Caki2 (cell line): ENCODE measurements at regions not wholly inside any gene's neighbourhood (a gene's known extent, or its start where the extent isn't known, plus 50 kb on each side); places are given as distances from the start of the nearest gene placed in this dataset.
"Not testable (repeated sequence)": the region's sequence is repeated elsewhere in the genome, so short reads cannot be mapped to it uniquely, and the experiment has no call there.

ENCODE experiments used
- DNase-seq: peaks from one replicate; pipeline ENCODE4 v3.0.0-alpha.2; 2015; ENCODE audit warnings: low read depth
- in situ Hi-C: cut with HindIII; loops from 2 replicates; pipeline ENCODE4 v1.10.0; 2016; ENCODE audit warnings: low sequenced_read_pairs, low pct_unique_long_range_greater_than_20kb, mixed read lengths

- in situ Hi-C loops, DNase-seq: not testable (repeated sequence)
Measured at GRCh38 chr10:32177594-32177993, 121.4 kb upstream of the KIF5B start.

DNA sequence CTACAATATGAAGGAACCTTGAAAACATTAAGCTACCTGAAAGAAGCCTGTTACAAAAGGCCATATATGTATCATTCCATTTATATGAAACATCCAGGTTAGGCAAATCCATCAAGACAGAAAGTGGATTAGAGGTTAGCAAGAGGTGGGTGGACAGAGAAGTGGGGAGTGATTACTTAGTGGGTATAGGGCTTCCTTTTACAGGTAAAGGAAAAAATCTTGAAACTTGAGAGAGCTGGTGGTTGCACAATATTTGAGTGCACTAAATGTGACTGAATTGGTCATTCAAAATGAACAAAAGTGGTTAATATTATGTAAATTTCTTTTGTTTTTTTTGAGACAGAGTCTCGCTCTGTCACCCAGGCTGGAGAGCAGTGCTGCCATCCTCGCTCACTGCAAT lies 119.4 kb upstream of the KIF5B start:
- DNase-seq = no peak
- in situ Hi-C loops = no loop called here

DNA sequence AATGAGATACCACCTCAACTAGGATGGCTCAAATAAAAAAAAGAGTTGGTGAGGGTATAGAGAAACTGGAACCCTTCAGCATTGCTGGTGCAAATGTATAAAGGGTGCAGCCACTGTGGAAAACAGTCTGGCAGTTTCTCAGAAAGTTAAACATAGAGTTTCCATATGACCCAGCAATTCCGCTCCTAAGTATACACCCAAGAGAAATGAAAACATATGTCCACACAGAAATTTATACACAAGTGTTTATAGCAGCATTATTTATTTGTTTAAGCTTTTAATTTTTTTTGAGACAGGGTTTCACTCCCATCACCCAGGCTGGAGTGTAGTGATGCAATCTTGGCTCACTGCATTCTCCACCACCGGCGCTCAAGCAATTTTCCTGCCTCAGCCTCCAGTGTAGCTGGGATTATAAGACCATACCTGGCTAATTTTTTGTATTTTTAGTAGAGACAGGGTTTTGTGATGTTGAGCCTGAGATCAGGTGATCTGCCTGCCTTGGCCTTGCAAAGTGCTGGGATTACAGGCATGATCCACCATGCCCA lies 118.2 kb upstream of the KIF5B start:
- no peak for DNase-seq
- in situ Hi-C loops = no loop called here

DNA sequence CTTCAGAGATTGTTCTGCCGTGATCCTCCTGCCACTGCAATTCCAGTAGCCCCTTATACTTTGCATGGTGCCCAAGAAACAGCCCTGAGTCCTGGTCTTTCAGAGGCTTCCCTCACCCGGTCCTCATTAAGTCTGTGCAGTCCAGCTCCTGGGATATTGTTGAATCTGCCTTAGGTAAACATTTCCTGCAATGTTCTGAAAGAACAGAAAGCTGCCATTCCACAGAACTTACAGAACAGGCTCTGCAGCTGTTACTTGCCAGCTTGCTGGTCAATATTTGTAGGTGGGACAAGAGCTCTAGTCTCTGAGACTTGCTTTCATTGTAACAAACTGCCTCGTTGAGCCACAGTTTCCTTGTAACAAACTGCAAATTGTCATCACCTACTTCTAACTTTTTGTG lies 115.0 kb upstream of the KIF5B start:
- in situ Hi-C loops = no loop called here
- DNase-seq = no peak

- in situ Hi-C loops = no loop called here
- no peak for DNase-seq
Measured at GRCh38 chr10:32169556-32169955, 113.3 kb upstream of the KIF5B start.

DNA sequence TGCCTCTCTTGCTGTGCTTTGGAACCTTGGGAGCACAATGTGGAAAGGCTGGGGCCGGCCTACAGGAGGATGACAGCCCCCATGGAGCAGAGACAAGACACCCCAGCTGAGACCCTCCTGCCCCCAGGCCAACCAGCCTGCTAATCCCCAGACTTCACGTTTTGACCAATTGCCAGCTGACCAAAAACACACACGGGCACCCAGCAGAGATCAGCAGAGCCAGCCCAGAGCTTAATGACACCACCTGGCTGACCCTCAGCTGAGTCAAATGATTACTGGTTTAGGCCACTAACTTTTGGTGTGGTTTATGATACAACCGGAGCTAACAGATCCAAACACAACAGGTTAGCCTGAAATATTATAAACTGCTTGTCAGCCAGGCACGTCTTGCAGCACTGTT lies 111.2 kb upstream of the KIF5B start:
- no peak for DNase-seq
- in situ Hi-C loops = no loop called here

DNA sequence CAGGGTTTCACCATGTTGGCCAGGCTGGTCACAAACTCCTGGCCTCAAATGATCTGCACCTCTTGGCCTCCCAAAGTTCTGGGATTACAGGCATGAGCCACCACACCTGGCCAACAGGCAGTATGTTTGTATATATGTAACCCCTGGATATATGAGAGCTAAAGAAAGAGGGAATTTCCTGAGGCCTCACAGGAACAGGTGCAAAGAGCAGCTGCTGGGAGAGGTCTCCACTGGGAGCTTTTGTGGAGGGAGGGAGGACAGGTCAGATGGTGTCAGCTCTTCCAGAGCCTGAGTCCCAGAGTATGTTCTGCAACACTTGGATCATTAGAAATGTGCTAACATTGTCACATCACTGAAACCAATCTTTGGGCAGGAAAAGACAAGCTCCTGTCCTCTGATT lies 110.1 kb upstream of the KIF5B start:
- DNase-seq = no peak
- in situ Hi-C loops = no loop called here

- in situ Hi-C loops = no loop called here
Measured at GRCh38 chr10:32163762-32164148, 107.5 kb upstream of the KIF5B start.

GRCh38 chr10:32163071-32163761 lies 107.0 kb upstream of the KIF5B start:
- in situ Hi-C loops = no loop called here
- DNase-seq = no peak

More at GRCh38 chr10:32163762-32164148, 107.5 kb upstream of the KIF5B start:
- DNase-seq = no peak

GRCh38 chr10:32161586-32161985 lies 105.4 kb upstream of the KIF5B start:
- in situ Hi-C loops = no loop called here
- no peak for DNase-seq

DNA sequence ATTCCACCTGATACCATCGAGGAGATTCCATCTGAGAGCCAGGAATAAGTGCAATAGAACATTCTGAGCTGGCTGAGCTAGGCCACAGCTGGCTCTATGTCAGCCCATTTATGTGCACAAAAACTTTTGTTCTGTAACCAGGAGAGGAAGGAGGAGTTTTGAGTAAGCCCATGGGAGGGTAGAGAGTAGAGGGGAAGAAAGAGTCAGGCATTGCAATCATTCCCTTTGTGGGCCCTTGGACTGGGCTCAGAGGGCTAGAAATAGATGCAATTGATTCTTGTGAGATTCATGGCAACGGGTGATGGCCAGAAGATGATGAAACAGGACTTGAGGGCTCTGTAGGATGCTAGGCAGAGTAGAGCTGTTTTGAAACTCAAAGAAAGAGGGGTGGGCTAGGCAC lies 104.6 kb upstream of the KIF5B start:
- in situ Hi-C loops = no loop called here
- DNase-seq = no peak

DNA sequence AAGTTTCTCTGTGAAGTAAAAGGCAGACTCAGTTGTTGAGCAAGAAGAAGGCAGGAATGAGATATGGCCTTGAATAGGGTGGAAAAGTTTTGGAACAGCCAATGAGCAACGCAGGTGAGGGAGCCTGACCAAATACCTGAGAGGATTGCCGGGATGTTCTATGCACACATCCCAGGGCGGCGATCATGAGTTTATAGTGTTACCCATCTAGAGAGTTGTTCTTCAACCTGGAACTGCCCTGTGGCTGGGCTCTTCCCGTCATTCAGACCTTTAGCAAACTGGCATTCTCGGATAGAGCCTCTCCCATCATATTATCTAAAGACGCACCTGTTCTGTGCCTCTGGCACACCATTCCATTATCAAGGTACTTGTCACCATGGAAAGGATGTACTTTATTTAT lies 103.0 kb upstream of the KIF5B start:
- no peak for DNase-seq
- in situ Hi-C loops = no loop called here

GRCh38 chr10:32156031-32156495 lies 99.8 kb upstream of the KIF5B start:
- no peak for DNase-seq
- in situ Hi-C loops = no loop called here

GRCh38 chr10:32155075-32155516 lies 98.9 kb upstream of the KIF5B start:
- DNase-seq = no peak
- in situ Hi-C loops = no loop called here

DNA sequence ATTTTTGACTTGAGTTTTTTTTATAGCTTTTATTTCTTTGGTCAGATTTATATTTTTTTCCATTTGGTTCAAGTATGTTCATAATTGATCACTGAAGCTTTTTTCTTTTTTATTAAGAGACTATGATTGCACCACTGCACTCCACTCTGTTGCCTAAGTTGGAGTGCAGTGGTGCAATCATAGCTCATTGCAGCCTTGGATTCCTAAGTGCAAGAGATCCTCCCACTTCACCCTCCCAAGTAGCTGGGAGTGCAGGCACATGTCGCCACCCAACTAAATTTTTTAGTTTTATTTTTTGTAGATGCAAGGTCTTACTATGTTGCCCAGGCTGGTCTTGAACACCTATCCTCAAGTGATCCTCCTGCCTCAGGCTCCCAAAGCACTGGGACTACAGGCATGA lies 97.7 kb upstream of the KIF5B start:
- in situ Hi-C loops = no loop called here
- no peak for DNase-seq

DNA sequence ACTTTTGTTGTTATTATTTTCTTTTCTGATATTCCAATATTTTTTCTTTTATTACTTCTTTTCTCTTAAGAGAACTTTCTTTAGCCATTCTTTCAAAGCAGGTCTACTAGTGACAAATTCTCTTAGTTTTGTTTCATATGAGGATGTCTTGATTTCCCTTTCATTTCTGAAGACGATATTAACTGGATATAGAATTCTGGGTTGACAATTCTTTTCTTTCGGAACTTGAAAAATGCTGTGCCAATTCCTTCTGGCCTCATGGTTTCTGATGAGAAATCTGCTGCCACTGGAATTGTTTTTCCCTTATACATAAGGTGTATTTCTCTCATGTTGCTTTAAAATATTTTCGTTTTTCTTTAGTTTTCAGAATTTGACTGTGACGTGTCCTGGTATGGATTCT lies 97.0 kb upstream of the KIF5B start:
- no peak for DNase-seq
- in situ Hi-C loops = no loop called here

DNA sequence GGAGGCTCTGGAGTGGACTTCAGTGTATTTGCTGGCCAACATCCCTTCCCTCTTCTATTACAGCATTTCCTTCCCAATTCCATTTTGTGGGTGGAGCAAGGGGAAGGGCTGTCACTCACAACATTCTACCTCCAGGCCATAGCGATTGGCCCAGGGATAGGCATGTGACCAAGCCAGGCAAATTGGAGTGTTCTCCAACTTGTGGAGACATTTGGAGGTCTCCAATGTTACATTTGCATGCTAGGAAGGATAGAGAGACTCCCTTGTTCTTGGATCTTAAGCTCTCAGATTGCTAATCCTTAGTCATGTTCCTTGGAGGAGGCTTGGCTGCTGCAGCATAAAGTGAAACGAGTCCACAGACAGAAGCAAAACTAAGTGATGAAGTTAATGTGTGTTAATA lies 95.6 kb upstream of the KIF5B start:
- in situ Hi-C loops = no loop called here
- DNase-seq = no peak

DNA sequence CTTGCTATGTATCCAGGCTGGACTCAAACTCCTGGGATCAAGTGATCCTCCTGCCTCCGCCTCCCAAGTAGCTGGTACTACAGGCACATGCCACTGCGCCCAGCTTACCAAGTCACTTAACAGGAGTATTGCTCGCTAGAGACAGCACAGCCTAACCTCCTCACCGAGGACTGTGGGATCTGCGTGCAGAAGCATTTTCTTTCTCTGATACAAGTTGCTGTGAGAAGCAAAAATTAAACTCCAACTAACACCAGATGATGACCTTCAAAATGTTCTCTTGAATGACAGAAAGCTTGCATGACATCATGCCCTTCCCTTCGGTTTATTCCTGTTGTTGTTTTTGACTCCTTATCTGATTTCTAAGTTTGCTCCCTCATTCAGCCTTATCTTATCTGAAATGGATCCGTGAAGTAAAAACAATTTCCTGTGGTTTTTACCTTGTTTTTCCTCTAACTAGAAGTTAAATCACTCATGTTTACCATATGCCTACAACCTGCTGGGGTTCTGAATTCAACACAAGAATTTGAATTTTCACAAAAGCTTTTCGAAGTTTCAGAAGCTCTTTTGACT lies 94.4 kb upstream of the KIF5B start:
- in situ Hi-C loops = no loop called here
- DNase-seq = no peak

DNA sequence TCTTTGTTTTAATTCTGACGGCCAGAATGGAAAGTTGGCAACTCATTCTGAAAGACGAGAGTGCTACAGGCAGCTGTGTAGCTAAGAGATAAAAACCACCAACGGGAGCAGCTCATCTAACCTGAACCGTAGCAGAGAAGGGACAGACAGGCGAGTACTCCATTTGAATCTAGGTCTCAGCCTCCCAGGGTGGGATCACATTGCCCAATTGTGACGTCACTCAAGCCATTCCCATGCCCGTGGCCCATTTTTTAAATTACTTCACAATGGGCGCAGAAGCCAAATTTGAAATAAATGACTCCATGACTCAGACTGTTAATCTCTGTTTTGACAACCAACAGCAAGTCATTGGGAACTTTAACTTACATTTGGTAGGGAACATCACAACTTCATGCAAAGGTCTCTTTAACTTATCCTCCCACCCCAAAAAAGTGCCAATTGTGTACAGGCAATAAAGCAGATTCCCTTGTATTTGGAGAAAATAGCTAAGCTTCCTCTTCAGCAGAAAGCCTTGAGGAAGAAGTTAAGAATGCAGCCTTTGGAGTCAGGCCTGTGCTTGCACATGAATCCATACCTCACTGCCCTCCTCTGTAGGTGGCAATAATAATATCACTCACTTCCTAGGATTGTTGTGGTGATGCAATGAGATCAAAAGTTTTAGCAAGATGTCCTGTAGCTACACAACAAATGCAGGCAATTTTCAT lies 93.2 kb upstream of the KIF5B start:
- in situ Hi-C loops = no loop called here
- DNase-seq = peak; percentile 47
